Calu3 (cell line): ENCODE measurements at regions not wholly inside any gene's neighbourhood (a gene's known extent, or its start where the extent isn't known, plus 50 kb on each side); places are given as distances from the start of the nearest gene placed in this dataset.
"Not testable (repeated sequence)": the region's sequence is repeated elsewhere in the genome, so short reads cannot be mapped to it uniquely, and the experiment has no call there.

ENCODE experiments used
- BruUV-seq: library from RNA; stranded (reverse); fragments of 400-500 nt; replicated peaks from 2 replicates; lab custom pipeline; 2021; lab: Mats Ljungman, UMichigan
- CTCF ChIA-PET: fragments of 300-600 bp; sonication (Branson Sonifier 250); formaldehyde crosslinking; loops from one replicate; lab custom pipeline; 2022; ENCODE audit warnings: antibody characterized with exemption; lab: Charles Lee
- DNase-seq: peaks from one replicate; pipeline ENCODE4 v3.0.0; 2022
- H3K27ac Mint-ChIP-seq: one replicate; pipeline ENCODE4 v1.8.0; 2022; ENCODE audit warnings: mixed read lengths; ENCODE audit not compliant: unreplicated experiment
- H3K27me3 Mint-ChIP-seq: one replicate; pipeline ENCODE4 v1.8.0; 2022; ENCODE audit warnings: mixed read lengths; ENCODE audit not compliant: unreplicated experiment
- H3K36me3 Mint-ChIP-seq: one replicate; pipeline ENCODE4 v1.8.0; 2022; ENCODE audit warnings: mild to moderate bottlenecking, moderate library complexity, mixed read lengths; ENCODE audit not compliant: insufficient read depth, unreplicated experiment
- H3K4me1 Mint-ChIP-seq: one replicate; pipeline ENCODE4 v1.8.0; 2022; ENCODE audit warnings: mild to moderate bottlenecking, low read depth, mixed read lengths; ENCODE audit not compliant: unreplicated experiment
- H3K4me3 Mint-ChIP-seq: one replicate; pipeline ENCODE4 v1.8.0; 2022; ENCODE audit warnings: mild to moderate bottlenecking, low read depth, moderate library complexity, mixed read lengths; ENCODE audit not compliant: unreplicated experiment
- H3K9me3 Mint-ChIP-seq: one replicate; pipeline ENCODE4 v1.8.0; 2022; ENCODE audit warnings: low read depth, mixed read lengths; ENCODE audit not compliant: unreplicated experiment
- CTCF ChIP-seq: fragments of 200-600 bp; IDR thresholded peaks from one replicate; pipeline ENCODE4 v1.8.0; 2022; ENCODE audit warnings: antibody characterized with exemption; ENCODE audit not compliant: unreplicated experiment
- intact Hi-C: fragments of 100-400 bp; cut with micrococcal nuclease; formaldehyde crosslinking; loops from one replicate; pipeline ENCODE4 v1.10.0; 2022; ENCODE audit not compliant: unreplicated experiment

- CTCF ChIA-PET = no interaction called here
- no peaks in the 10 kb centered on the region for H3K36me3 Mint-ChIP-seq
- no peaks in the 10 kb centered on the region for H3K4me1 Mint-ChIP-seq
- TF ChIP-seq CTCF = no peak
- no peaks in the 10 kb centered on the region for H3K27me3 Mint-ChIP-seq
- intact Hi-C loops = no loop called here
- H3K27ac Mint-ChIP-seq = no peak overlapping the region
- H3K9me3 Mint-ChIP-seq = peaks cover 15% of the 10 kb centered on the region
- BruUV-seq = no TSS peak
- DNase-seq = no peak
- no peak overlapping the region for H3K4me3 Mint-ChIP-seq
These were observed 1178.0 kb downstream of the JRKL start for GRCh38 chr11:97567801-97568200.

- CTCF ChIA-PET = no interaction called here
- no TSS peak for BruUV-seq
These were observed 1180.8 kb downstream of the JRKL start for GRCh38 chr11:97570636-97571035.

DNA sequence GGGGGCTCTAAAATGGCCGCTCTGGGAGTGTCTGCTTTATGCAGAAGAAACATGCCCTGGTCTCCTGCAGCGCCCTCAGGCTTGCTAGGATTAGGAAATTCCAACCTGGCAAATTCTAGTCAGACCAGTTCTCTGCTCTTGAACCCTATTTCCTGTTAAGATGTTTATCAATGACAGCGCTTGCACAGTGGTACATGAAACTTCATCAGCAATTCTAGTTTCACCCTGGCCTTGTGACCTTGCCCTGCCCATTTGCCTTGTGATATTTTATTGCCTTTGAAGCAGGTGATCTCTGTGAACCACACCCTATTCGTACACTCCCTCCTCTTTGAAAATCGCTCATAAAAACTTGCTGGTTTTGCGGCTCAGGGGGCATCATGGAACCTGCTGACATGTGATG, 1184.0 kb downstream of the JRKL start:
- DNase-seq, H3K27me3 Mint-ChIP-seq, CTCF ChIA-PET, H3K4me1 Mint-ChIP-seq, H3K27ac Mint-ChIP-seq, intact Hi-C loops, BruUV-seq, H3K4me3 Mint-ChIP-seq, H3K36me3 Mint-ChIP-seq: not testable (repeated sequence)
- peaks cover 13% of the 10 kb centered on the region for H3K9me3 Mint-ChIP-seq

More at GRCh38 chr11:97570636-97571035, 1180.8 kb downstream of the JRKL start:
- intact Hi-C loops = no loop called here
- TF ChIP-seq CTCF = no peak
- no peak overlapping the region for H3K4me3 Mint-ChIP-seq
- H3K36me3 Mint-ChIP-seq = no peaks in the 10 kb centered on the region
- H3K27me3 Mint-ChIP-seq = no peaks in the 10 kb centered on the region
- DNase-seq = no peak
- no peak overlapping the region for H3K27ac Mint-ChIP-seq
- H3K9me3 Mint-ChIP-seq = peaks cover 18% of the 10 kb centered on the region
- no peaks in the 10 kb centered on the region for H3K4me1 Mint-ChIP-seq

- Mint-ChIP-seq H3K4me3 (no peak overlapping the region), H3K27me3 (no peaks in the 10 kb centered on the region), H3K27ac (no peak overlapping the region), H3K4me1 (no peaks in the 10 kb centered on the region), H3K9me3 (peaks cover 9% of the 10 kb centered on the region), H3K36me3 (no peaks in the 10 kb centered on the region)
- intact Hi-C loops = no loop called here
- BruUV-seq = no TSS peak
- CTCF ChIA-PET = no interaction called here
- no peak for DNase-seq
- TF ChIP-seq CTCF = no peak
These were observed 1185.3 kb downstream of the JRKL start for GRCh38 chr11:97574976-97575665.

- no peaks in the 10 kb centered on the region for H3K4me1 Mint-ChIP-seq
- intact Hi-C loops = no loop called here
- H3K4me3 Mint-ChIP-seq = no peak overlapping the region
- no peaks in the 10 kb centered on the region for H3K36me3 Mint-ChIP-seq
- peaks cover 4% of the 10 kb centered on the region for H3K9me3 Mint-ChIP-seq
- no peaks in the 10 kb centered on the region for H3K27me3 Mint-ChIP-seq
- DNase-seq = no peak
- TF ChIP-seq CTCF = no peak
- no TSS peak for BruUV-seq
- CTCF ChIA-PET = no interaction called here
- H3K27ac Mint-ChIP-seq = no peak overlapping the region
These were observed 1217.6 kb downstream of the JRKL start for GRCh38 chr11:97607291-97608000.
